Right hindlimb (tissue), 1 donor: ENCODE measurements at regions not wholly inside any gene's neighbourhood (a gene's known extent, or its start where the extent isn't known, plus 50 kb on each side); places are given as distances from the start of the nearest gene placed in this dataset.
"Not testable (repeated sequence)": the region's sequence is repeated elsewhere in the genome, so short reads cannot be mapped to it uniquely, and the experiment has no call there.

ENCODE experiments used
- DNase-seq: peaks from one replicate; pipeline ENCODE4 v3.0.0-alpha.2; 2018

GRCh38 chr11:49823188-49823587 is 129.0 kb upstream of the OR4C13 start:
- DNase-seq: not testable (repeated sequence)

- DNase-seq: not testable (repeated sequence)
Observed at GRCh38 chr11:49850541-49850940, 101.7 kb upstream of the OR4C13 start.

- DNase-seq: no peak
Observed at GRCh38 chr11:49851511-49851910, 100.7 kb upstream of the OR4C13 start.

DNA sequence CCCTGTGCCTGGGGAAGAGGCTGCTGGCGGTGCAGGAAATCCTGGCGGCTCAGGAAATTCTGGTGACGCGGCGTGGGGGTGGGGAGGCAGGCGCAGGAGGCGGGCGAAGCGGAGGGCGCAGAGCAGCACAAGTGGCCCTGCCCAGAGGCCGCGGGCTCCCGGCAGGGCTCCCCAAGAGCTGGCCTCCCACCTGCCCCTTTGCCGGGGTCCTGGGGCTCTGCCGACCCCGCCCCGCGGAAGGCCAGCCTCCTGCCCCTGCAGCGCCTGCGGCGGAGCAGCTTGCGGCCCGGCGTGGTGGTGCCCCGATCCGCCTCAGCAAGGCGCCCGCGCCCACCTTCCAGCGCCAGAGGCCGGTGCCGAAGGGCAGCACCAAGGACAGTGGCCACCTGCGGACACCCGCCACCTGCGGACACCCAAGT is 100.2 kb upstream of the OR4C13 start:
- no peak for DNase-seq

DNA sequence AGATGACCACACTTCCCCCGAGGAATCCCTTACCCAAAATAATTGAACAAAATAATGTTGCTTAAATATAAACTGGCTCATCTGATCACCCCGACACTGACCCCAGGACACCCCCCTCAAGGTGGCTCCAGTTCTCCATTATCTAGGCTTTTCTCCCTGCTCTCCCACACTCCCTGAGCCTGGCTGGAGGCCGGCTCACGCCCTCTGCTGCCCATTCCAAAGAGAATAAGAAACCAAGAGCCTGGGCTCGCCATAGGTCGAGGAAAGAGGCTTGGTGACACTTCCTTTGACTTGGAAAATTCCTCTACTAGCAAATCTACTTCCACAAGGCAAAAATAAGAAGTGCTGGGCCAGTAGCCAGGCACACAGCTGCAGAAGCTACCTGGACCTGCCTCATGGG is 63.3 kb upstream of the OR4C13 start:
- not testable (repeated sequence) for DNase-seq

DNA sequence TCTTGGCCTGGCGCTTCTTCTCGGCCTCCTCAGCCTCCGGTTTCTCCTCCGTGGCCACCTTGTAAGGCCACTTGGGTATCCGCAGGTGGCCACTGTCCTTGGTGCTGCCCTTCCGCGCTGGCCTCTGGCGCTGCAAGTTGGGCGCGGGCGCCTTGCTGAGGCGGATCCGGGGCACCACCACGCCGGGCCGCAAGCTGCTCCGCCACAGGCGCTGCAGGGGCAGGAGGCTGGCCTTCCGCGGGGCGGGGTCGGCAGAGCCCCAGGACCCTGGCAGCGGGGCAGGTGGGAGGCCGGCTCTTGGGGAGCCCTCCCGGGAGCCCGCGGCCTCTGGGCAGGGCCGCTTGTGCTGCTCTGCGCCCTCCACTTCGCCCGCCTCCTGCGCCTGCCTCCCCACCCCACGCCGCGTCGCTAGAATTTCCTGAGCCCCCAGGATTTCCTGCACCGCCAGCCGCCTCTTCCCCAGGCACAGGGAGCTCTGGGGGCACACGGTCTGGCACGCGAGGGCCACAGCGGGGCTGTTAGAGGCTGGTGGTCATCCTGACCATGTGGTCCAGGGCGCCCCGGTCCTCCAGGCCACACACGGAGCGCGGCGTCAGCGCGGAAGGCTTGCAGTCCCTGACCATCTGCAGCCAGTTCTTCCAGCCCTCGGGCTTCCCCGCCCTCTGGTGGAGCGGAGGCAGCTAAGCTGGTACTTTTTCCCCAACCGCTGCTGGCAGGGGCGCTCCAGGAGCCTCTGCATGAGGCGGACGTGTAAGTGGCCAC is 60.1 kb upstream of the OR4C13 start:
- not testable (repeated sequence) for DNase-seq

DNA sequence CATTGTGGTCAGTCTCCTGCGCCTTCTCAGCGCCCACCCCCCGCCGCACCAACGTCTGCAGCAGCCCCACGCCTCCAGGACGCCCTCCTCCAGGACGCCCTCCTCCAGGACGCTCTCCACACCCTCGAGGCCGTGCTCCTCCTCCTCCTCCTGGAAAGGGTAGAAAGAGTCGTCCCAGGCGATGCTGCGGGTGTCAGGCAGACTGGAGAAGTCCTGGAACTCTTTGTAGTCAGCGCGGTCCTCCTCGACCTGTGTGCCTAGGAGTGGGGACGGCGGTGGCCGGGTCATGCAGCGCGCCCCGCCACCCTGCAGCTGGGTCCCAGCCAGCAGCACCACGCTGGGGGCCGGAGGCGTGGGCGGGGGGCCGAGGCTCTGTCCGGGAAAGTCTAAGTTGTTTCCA is 58.7 kb upstream of the OR4C13 start:
- DNase-seq: not testable (repeated sequence)
